ENCODE measurements at regions not wholly inside any gene's neighbourhood (a gene's known extent, or its start where the extent isn't known, plus 50 kb on each side); places are given as distances from the start of the nearest gene placed in this dataset.

- no peak for TF ChIP-seq CTCF (IDR thresholded peaks at IDR 0.05; ENCODE audit: insufficient read depth in 1 of 2, low read depth in 1 of 2, low read length in 1 of 2, severe bottlenecking in 1 of 2, unreplicated experiment in 1 of 2)
- intact Hi-C loops (cut with micrococcal nuclease; ENCODE audit: unreplicated experiment): no loop called here
- Mint-ChIP-seq H3K27me3 (ENCODE audit: insufficient read depth, unreplicated experiment) (peaks cover 9% of the 10 kb centered on the region), H3K27ac (ENCODE audit: unreplicated experiment) (no peak overlapping the region), H3K4me3 (ENCODE audit: unreplicated experiment) (no peak overlapping the region), H3K4me1 (ENCODE audit: low read depth, unreplicated experiment) (no peaks in the 10 kb centered on the region), H3K36me3 (ENCODE audit: insufficient read depth, unreplicated experiment) (no peaks in the 10 kb centered on the region), H3K9me3 (ENCODE audit: unreplicated experiment) (no peaks in the 10 kb centered on the region)
- H3K4me3 ChIP-seq (ENCODE audit: low read depth, low read length): no peak overlapping the region
- BruUV-seq (replicated peaks): no TSS peak
- no peaks in the 10 kb centered on the region for H3K27me3 ChIP-seq (replicated peaks; ENCODE audit: control insufficient read depth, insufficient read depth, low read length)
- no peaks in the 10 kb centered on the region for H3K36me3 ChIP-seq (ENCODE audit: control insufficient read depth, insufficient read depth, low read length)
- H3K4me1 ChIP-seq: no peaks in the 10 kb centered on the region; the same call in 1 of the 2 replicates
- no peak for DNase-seq
- POLR2A ChIA-PET: no interaction called here
- H3K9me3 ChIP-seq: no peaks in the 10 kb centered on the region
- CTCF ChIA-PET: interaction anchor here (2.4 kb wide), 1 partner anchor 77 kb away, joined by 14 read pairs; no protein-coding TSS in a partner anchor
Measured at GRCh38 chr3:124429129-124429815, 301.0 kb upstream of the UMPS start.

- POLR2A ChIA-PET: no interaction called here
- H3K27ac Mint-ChIP-seq (ENCODE audit: unreplicated experiment): no peak overlapping the region
- no peak overlapping the region for H3K4me3 ChIP-seq (ENCODE audit: low read depth, low read length)
- CTCF ChIA-PET: no interaction called here
- no peaks in the 10 kb centered on the region for H3K36me3 Mint-ChIP-seq (ENCODE audit: insufficient read depth, unreplicated experiment)
- TF ChIP-seq CTCF (IDR thresholded peaks at IDR 0.05; ENCODE audit: insufficient read depth in 1 of 2, low read depth in 1 of 2, low read length in 1 of 2, severe bottlenecking in 1 of 2, unreplicated experiment in 1 of 2): no peak
- intact Hi-C loops (cut with micrococcal nuclease; ENCODE audit: unreplicated experiment): no loop called here
- no TSS peak for BruUV-seq (replicated peaks)
- no peaks in the 10 kb centered on the region for H3K27me3 ChIP-seq (replicated peaks; ENCODE audit: control insufficient read depth, insufficient read depth, low read length)
- H3K36me3 ChIP-seq (ENCODE audit: control insufficient read depth, insufficient read depth, low read length): no peaks in the 10 kb centered on the region
- no peaks in the 10 kb centered on the region for H3K9me3 Mint-ChIP-seq (ENCODE audit: unreplicated experiment)
- H3K4me1 ChIP-seq: no peaks in the 10 kb centered on the region; the same call in 1 of the 2 replicates
- H3K9me3 ChIP-seq: no peaks in the 10 kb centered on the region
- H3K27me3 Mint-ChIP-seq (ENCODE audit: insufficient read depth, unreplicated experiment): peaks cover 5% of the 10 kb centered on the region
- no peaks in the 10 kb centered on the region for H3K4me1 Mint-ChIP-seq (ENCODE audit: low read depth, unreplicated experiment)
- no peak overlapping the region for H3K4me3 Mint-ChIP-seq (ENCODE audit: unreplicated experiment)
- no peak for DNase-seq
Measured at GRCh38 chr3:124431331-124431994, 298.8 kb upstream of the UMPS start.

GRCh38 chr3:124434176-124434575 lies 296.1 kb upstream of the UMPS start:
- BruUV-seq (replicated peaks): no TSS peak
- ChIA-PET CTCF (no interaction called here), POLR2A (no interaction called here)
- no peaks in the 10 kb centered on the region for H3K36me3 ChIP-seq (ENCODE audit: control insufficient read depth, insufficient read depth, low read length)
- H3K27me3 Mint-ChIP-seq (ENCODE audit: insufficient read depth, unreplicated experiment): peaks cover 2% of the 10 kb centered on the region
- no peak for DNase-seq
- no peak for TF ChIP-seq CTCF (IDR thresholded peaks at IDR 0.05; ENCODE audit: insufficient read depth in 1 of 2, low read depth in 1 of 2, low read length in 1 of 2, severe bottlenecking in 1 of 2, unreplicated experiment in 1 of 2)
- no peaks in the 10 kb centered on the region for H3K9me3 ChIP-seq
- intact Hi-C loops (cut with micrococcal nuclease; ENCODE audit: unreplicated experiment): no loop called here
- H3K27me3 ChIP-seq (replicated peaks; ENCODE audit: control insufficient read depth, insufficient read depth, low read length): no peaks in the 10 kb centered on the region
- H3K4me1 ChIP-seq: no peaks in the 10 kb centered on the region; the same call in 1 of the 2 replicates
- H3K27ac Mint-ChIP-seq (ENCODE audit: unreplicated experiment): no peak overlapping the region
- H3K36me3 Mint-ChIP-seq (ENCODE audit: insufficient read depth, unreplicated experiment): no peaks in the 10 kb centered on the region
- peaks cover 6% of the 10 kb centered on the region for H3K4me1 Mint-ChIP-seq (ENCODE audit: low read depth, unreplicated experiment)
- H3K4me3 Mint-ChIP-seq (ENCODE audit: unreplicated experiment): no peak overlapping the region
- no peak overlapping the region for H3K4me3 ChIP-seq (ENCODE audit: low read depth, low read length)
- H3K9me3 Mint-ChIP-seq (ENCODE audit: unreplicated experiment): no peaks in the 10 kb centered on the region
